ENCODE measurements at regions not wholly inside any gene's neighbourhood (a gene's known extent, or its start where the extent isn't known, plus 50 kb on each side); places are given as distances from the start of the nearest gene placed in this dataset.

DNA sequence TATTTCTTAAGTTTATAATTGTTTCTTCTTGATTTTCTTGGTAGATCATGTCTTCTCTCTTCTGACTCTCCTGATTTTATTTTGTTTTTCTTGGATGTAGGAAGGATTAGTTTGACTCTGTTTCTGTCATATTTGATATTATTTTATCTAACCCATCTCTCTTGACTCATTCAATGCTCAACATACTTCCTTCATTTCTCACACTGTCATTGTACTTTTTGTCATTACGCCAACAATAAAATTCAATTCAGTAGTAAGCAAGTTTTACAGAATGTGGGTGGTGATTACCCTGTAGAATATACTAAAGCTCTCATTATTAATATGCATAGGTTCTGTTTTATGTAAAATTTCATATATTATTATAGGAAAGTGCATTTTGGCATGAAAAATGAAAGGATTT is 1303.0 kb upstream of the AGA start:
- Histone ChIP-seq H3K4me1 (ENCODE audit: control insufficient read depth in 1 of 2, insufficient read depth in 1 of 2, low read depth in 1 of 2, low read length in 1 of 2) (no peaks in the 10 kb centered on the region), H3K36me3 (no peaks in the 10 kb centered on the region), H3K27me3 (no peaks in the 10 kb centered on the region), H3K4me3 (ENCODE audit: low read depth in 1 of 2, low read length in 1 of 2) (no peak overlapping the region), H3K27ac (no peak overlapping the region), H3K9me3 (no peaks in the 10 kb centered on the region)
- TF ChIP-seq, protein P1, sequence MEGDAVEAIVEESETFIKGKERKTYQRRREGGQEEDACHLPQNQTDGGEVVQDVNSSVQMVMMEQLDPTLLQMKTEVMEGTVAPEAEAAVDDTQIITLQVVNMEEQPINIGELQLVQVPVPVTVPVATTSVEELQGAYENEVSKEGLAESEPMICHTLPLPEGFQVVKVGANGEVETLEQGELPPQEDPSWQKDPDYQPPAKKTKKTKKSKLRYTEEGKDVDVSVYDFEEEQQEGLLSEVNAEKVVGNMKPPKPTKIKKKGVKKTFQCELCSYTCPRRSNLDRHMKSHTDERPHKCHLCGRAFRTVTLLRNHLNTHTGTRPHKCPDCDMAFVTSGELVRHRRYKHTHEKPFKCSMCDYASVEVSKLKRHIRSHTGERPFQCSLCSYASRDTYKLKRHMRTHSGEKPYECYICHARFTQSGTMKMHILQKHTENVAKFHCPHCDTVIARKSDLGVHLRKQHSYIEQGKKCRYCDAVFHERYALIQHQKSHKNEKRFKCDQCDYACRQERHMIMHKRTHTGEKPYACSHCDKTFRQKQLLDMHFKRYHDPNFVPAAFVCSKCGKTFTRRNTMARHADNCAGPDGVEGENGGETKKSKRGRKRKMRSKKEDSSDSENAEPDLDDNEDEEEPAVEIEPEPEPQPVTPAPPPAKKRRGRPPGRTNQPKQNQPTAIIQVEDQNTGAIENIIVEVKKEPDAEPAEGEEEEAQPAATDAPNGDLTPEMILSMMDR (IDR thresholded peaks at IDR 0.05) = no peak

DNA sequence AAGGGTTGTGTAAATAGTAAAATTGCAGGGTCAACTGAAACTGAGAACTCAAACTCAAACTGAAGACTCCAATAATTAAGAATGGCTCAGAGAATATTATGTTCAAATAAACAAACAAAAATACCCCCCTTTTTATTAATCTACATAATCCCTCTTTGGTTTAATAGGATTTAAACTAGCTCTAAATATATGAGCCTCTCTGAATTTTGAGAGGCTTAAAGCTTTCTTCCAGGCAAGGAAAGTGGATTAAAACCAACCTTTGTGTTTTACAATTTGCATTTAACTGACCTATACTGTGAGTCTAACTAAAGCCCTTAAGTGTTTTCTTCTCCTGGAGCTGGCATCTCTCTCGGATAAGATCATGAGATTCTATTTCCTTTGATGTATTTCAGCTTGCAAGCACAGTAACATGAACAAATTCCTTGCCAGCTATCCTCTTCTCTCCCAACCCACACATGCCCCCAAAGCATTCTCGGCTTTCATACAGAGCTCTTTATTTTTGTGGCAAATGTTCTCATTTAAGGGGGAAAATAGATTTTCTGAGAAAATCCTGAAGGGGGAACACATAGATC is 1310.8 kb upstream of the AGA start:
- Histone ChIP-seq H3K4me1 (ENCODE audit: control insufficient read depth in 1 of 2, insufficient read depth in 1 of 2, low read depth in 1 of 2, low read length in 1 of 2) (no peaks in the 10 kb centered on the region), H3K27me3 (no peaks in the 10 kb centered on the region), H3K4me3 (ENCODE audit: low read depth in 1 of 2, low read length in 1 of 2) (no peak overlapping the region), H3K9me3 (no peaks in the 10 kb centered on the region), H3K27ac (no peak overlapping the region), H3K36me3 (no peaks in the 10 kb centered on the region)
- TF ChIP-seq, protein P1 (IDR thresholded peaks at IDR 0.05) = no peak

DNA sequence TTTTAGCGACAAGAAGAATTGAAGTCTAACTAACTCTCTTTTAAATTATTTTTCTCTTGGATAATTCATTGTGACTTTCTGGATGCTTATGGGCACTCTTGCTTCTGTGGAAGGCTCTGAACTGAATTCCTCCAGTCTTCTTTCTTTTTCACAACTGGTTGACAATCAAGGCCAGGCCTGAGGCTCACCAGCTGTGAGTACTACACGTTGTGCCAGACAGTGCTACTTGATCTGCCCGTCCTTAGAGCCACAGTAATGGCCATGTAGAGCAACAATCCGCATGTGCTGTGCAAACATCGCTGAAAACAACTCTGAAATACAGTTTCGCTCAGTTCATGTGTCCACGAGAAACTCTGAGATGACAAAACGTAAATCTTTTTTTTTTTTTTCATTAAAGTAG is 1336.3 kb upstream of the AGA start:
- H3K9me3 ChIP-seq = no peaks in the 10 kb centered on the region

DNA sequence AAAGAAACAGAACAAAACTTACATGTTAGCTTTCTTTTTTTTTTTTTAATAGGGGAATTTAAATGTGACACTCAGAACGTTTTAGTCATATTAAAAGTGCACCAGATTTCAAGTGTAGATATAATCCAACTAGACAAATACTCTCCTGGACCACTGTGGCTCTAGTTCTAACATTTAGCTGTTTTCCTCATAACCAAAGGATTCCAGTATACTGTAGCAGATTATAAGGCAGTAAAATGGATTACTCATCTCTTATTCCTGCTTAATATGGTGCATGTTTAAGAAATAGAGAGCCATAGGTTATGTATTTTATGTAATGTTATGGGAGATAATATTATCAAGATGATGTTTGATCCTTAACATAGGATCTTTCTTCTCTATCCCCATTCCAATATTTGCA is 1339.5 kb upstream of the AGA start:
- no peaks in the 10 kb centered on the region for H3K36me3 ChIP-seq
- H3K27me3 ChIP-seq = no peaks in the 10 kb centered on the region
- no peak overlapping the region for H3K4me3 ChIP-seq (ENCODE audit: low read depth in 1 of 2, low read length in 1 of 2)
- H3K9me3 ChIP-seq = no peaks in the 10 kb centered on the region
- no peaks in the 10 kb centered on the region for H3K4me1 ChIP-seq (ENCODE audit: control insufficient read depth in 1 of 2, insufficient read depth in 1 of 2, low read depth in 1 of 2, low read length in 1 of 2)
- no peak overlapping the region for H3K27ac ChIP-seq
- TF ChIP-seq, protein P1 (IDR thresholded peaks at IDR 0.05) = no peak

More for the DNA sequence above, 1336.3 kb upstream of the AGA start:
- Histone ChIP-seq H3K4me1 (ENCODE audit: control insufficient read depth in 1 of 2, insufficient read depth in 1 of 2, low read depth in 1 of 2, low read length in 1 of 2) (no peaks in the 10 kb centered on the region), H3K4me3 (ENCODE audit: low read depth in 1 of 2, low read length in 1 of 2) (no peak overlapping the region), H3K27ac (no peak overlapping the region), H3K36me3 (no peaks in the 10 kb centered on the region), H3K27me3 (no peaks in the 10 kb centered on the region)
- TF ChIP-seq, protein P1 (IDR thresholded peaks at IDR 0.05) = no peak

DNA sequence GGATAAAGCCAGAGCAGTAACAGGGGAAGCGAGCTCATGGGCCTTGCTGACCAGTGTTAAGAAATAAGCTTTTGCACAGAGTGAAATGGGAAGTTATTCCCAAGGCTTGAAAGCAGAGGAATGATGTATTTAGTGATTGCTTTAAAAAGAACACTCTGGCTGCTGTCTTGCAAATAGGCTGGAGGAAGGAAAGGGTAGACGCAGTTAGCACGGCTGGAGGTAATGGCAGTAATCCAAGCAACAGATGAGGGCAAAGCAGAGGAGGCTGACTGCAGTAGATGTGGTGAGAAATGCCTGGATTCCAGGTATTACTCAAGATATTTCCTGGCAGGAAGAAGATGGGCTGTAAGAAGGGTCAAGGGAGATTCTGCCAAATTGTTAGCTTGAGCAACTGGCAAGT is 1342.3 kb upstream of the AGA start:
- Histone ChIP-seq H3K4me3 (ENCODE audit: low read depth in 1 of 2, low read length in 1 of 2) (no peak overlapping the region), H3K4me1 (ENCODE audit: control insufficient read depth in 1 of 2, insufficient read depth in 1 of 2, low read depth in 1 of 2, low read length in 1 of 2) (no peaks in the 10 kb centered on the region), H3K27ac (no peak overlapping the region), H3K36me3 (no peaks in the 10 kb centered on the region), H3K27me3 (no peaks in the 10 kb centered on the region), H3K9me3 (no peaks in the 10 kb centered on the region)
- TF ChIP-seq, protein P1 (IDR thresholded peaks at IDR 0.05) = no peak

DNA sequence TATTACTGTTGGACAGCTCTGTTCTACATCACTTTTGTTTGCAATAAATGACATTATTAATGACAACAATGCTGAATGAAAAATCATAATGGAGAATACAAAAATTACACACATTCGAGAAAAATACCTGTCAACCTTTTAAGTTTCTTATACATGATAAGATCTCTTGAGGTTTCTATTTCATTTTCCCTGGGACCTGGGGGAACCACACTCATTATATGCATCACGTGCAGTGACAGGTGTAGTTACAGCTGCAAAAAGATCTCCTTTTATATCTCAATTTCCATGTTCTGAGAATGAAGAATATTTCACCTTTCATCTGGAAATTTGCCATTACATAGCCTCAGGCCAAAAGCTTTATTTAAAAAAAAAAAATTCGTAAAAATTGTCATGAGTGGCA is 1347.0 kb upstream of the AGA start:
- Histone ChIP-seq H3K9me3 (no peaks in the 10 kb centered on the region), H3K4me3 (ENCODE audit: low read depth in 1 of 2, low read length in 1 of 2) (no peak overlapping the region), H3K4me1 (ENCODE audit: control insufficient read depth in 1 of 2, insufficient read depth in 1 of 2, low read depth in 1 of 2, low read length in 1 of 2) (no peaks in the 10 kb centered on the region), H3K36me3 (no peaks in the 10 kb centered on the region), H3K27me3 (no peaks in the 10 kb centered on the region), H3K27ac (no peak overlapping the region)
- TF ChIP-seq, protein P1 (IDR thresholded peaks at IDR 0.05) = no peak
